ENCODE measurements at regions not wholly inside any gene's neighbourhood (a gene's known extent, or its start where the extent isn't known, plus 50 kb on each side); places are given as distances from the start of the nearest gene placed in this dataset.
A peak's percentile ranks its signal among the peaks of the same experiment; 100 is the strongest.

- TF ChIP-seq EGR1 (IDR thresholded peaks at IDR 0.05): no peak
- no peak for TF ChIP-seq RAD21 (IDR thresholded peaks at IDR 0.05; ENCODE audit: low read depth)
- TF ChIP-seq ZBTB7A (IDR thresholded peaks at IDR 0.05; ENCODE audit: low read depth): no peak
- TF ChIP-seq TAF1 (IDR thresholded peaks at IDR 0.05; ENCODE audit: low read depth): no peak
- TF ChIP-seq TCF12 (IDR thresholded peaks at IDR 0.05; ENCODE audit: low read depth): no peak
- no peak for TF ChIP-seq YY1 (IDR thresholded peaks at IDR 0.05; ENCODE audit: low read depth)
- no peak for TF ChIP-seq NFIC (IDR thresholded peaks at IDR 0.05)
- TF ChIP-seq TEAD4 (IDR thresholded peaks at IDR 0.05): no peak
- TF ChIP-seq CEBPB (IDR thresholded peaks at IDR 0.05): no peak
- no peak for TF ChIP-seq USF1 (IDR thresholded peaks at IDR 0.05)
- no peak for TF ChIP-seq CREB1 (IDR thresholded peaks at IDR 0.05; ENCODE audit: low read depth)
- TF ChIP-seq, protein P1, sequence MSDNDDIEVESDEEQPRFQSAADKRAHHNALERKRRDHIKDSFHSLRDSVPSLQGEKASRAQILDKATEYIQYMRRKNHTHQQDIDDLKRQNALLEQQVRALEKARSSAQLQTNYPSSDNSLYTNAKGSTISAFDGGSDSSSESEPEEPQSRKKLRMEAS (IDR thresholded peaks at IDR 0.05): no peak
- TF ChIP-seq FOXM1 (IDR thresholded peaks at IDR 0.05; ENCODE audit: borderline replicate concordance, low read depth): no peak
- no peak for TF ChIP-seq REST (IDR thresholded peaks at IDR 0.05; ENCODE audit: low read depth)
- TF ChIP-seq EP300 (IDR thresholded peaks at IDR 0.05; ENCODE audit: borderline replicate concordance): no peak
Observed at GRCh38 chr6:68197356-68197755, 437.7 kb upstream of the ADGRB3 start.

DNA sequence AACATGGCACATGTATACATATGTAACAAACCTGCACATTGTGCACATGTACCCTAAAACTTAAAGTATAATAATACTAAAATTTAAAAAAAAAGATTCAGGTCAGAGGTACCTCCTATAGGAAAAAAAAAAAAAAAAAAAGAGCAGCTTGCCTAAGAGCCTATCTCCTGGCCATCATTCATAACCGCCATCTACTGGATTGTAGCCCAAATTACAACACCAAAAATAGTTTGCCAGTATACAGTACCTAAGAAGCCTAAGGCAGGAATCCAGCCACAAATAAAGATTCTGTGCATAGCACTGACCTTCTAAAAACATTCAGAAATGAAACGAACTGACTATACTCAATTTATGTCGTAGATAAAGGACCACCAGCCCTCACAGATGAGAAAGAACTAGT is 438.4 kb upstream of the ADGRB3 start:
- TF ChIP-seq RAD21 (IDR thresholded peaks at IDR 0.05; ENCODE audit: low read depth) (peak; percentile 31), EP300 (IDR thresholded peaks at IDR 0.05; ENCODE audit: borderline replicate concordance) (no peak)

DNA sequence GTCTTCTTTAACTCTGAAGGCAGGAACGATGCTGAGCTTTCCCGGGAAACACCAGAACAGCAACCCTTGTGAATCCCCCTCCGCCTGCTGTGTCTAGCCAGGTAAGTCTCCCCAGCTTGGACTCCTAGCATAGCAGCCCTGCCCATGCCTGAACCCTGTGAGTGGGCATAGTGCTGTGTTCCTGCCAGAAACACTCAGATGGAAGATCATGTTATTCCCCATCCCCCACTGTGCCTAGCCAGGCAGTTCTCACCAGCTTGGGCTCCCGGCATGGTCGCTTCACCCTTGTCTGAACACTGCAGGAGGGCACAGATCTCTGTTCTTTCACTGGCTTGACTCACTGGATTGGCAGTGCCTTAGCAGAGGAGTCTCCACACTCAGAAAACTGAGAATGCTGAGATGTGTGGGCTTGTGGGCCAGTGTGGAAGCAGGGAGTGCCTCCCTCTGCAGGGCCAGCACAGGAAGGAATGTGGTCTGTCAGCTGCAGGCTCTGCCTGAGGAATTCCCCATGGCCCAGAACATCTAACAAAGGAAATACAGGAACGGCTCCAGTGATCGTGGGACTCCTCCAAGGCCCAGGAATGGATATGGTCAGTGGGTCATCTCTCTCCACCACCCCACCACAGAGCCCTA is 440.1 kb upstream of the ADGRB3 start:
- TF ChIP-seq FOXM1 (IDR thresholded peaks at IDR 0.05; ENCODE audit: borderline replicate concordance, low read depth) (no peak), TAF1 (IDR thresholded peaks at IDR 0.05; ENCODE audit: low read depth) (no peak)

GRCh38 chr6:68192988-68193387 is 442.1 kb upstream of the ADGRB3 start:
- TF ChIP-seq NFIC (IDR thresholded peaks at IDR 0.05) (no peak), TEAD4 (IDR thresholded peaks at IDR 0.05) (no peak), TCF12 (IDR thresholded peaks at IDR 0.05; ENCODE audit: low read depth) (no peak), CEBPB (IDR thresholded peaks at IDR 0.05) (no peak), USF1 (IDR thresholded peaks at IDR 0.05) (no peak), EP300 (IDR thresholded peaks at IDR 0.05; ENCODE audit: borderline replicate concordance) (no peak), ZBTB7A (IDR thresholded peaks at IDR 0.05; ENCODE audit: low read depth) (no peak), YY1 (IDR thresholded peaks at IDR 0.05; ENCODE audit: low read depth) (no peak), CREB1 (IDR thresholded peaks at IDR 0.05; ENCODE audit: low read depth) (no peak), RAD21 (IDR thresholded peaks at IDR 0.05; ENCODE audit: low read depth) (no peak), TAF1 (IDR thresholded peaks at IDR 0.05; ENCODE audit: low read depth) (no peak), EGR1 (IDR thresholded peaks at IDR 0.05) (no peak), REST (IDR thresholded peaks at IDR 0.05; ENCODE audit: low read depth) (no peak), FOXM1 (IDR thresholded peaks at IDR 0.05; ENCODE audit: borderline replicate concordance, low read depth) (no peak)
- TF ChIP-seq, protein P1 (IDR thresholded peaks at IDR 0.05): no peak

DNA sequence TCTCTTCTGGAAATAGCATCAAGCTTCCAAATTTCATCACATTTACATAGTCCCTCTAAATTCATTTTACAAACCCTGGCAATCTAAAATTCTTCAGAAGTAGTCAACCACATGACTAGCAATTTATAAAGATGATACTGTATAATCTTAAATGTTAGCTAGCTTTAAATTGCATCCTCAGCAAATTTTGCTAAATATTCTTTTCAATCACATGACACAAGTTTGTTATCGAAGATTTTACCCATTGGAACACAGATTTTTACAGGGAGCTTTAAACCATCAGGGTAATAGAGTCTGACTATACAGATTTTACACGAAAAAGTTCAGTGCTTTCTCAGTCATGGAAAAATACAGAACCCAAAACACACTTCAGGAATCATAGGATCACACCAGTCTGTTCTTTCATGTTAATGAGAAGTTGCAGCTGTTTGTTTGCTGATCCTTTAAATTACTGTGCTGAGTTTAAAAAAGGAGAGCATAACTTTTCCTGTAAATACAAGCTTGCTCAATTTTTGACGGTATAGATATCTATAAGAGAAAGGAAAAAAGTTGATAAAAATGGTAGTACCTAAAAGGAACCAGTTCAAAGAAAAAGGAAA is 445.8 kb upstream of the ADGRB3 start:
- TF ChIP-seq USF1 (IDR thresholded peaks at IDR 0.05): no peak

GRCh38 chr6:68186870-68187269 is 448.2 kb upstream of the ADGRB3 start:
- TF ChIP-seq TEAD4 (IDR thresholded peaks at IDR 0.05): no peak
- no peak for TF ChIP-seq REST (IDR thresholded peaks at IDR 0.05; ENCODE audit: low read depth)
